Thyroid gland (tissue), 4 donors: ENCODE measurements at regions not wholly inside any gene's neighbourhood (a gene's known extent, or its start where the extent isn't known, plus 50 kb on each side); places are given as distances from the start of the nearest gene placed in this dataset.

Source experiments
- CTCF ChIP-seq, 6 experiments: fragments of 200-600 bp in 3 of 6; fragments of 450-650 bp in 3 of 6; sonication (generic) in 3 of 6; IDR thresholded peaks; one replicate each; pipeline ENCODE4 v1.5.1; 2016 to 2019; ENCODE audit warnings: antibody characterized with exemption in 6 of 6, mild to moderate bottlenecking in 2 of 6, inconsistent platforms in 1 of 6, moderate library complexity in 1 of 6
- POLR2A ChIP-seq, 2 donors: fragments of 450-650 bp; IDR thresholded peaks; one replicate each; pipeline ENCODE4 v1.6.1; 2017; ENCODE audit warnings: antibody characterized with exemption in 2 of 2, mild to moderate bottlenecking in 2 of 2, moderate library complexity in 1 of 2

GRCh38 chr1:208538078-208538477 is 293.9 kb upstream of the PLXNA2 start:
- TF ChIP-seq POLR2A (IDR thresholded peaks at IDR 0.05) = no peak
- no peak for TF ChIP-seq CTCF (IDR thresholded peaks at IDR 0.05)
